Left colon (tissue), 2 donors: ENCODE measurements at regions not wholly inside any gene's neighbourhood (a gene's known extent, or its start where the extent isn't known, plus 50 kb on each side); places are given as distances from the start of the nearest gene placed in this dataset.

ENCODE experiments used
- ATAC-seq: fragments of 200-7000 bp; cut with Tn5 transposase; one replicate; pipeline ENCODE4 v1.9.1; 2020; ENCODE audit warnings: mild to moderate bottlenecking, moderate library complexity
- DNase-seq, 2 donors: peaks; one replicate each; pipeline ENCODE4 v3.0.0-alpha.2; 2020
- intact Hi-C, 2 donors: fragments of 100-400 bp; cut with DNase I in 1 of 2; cut with micrococcal nuclease in 1 of 2; formaldehyde crosslinking; loops; one replicate each; pipeline versions ENCODE4 v1.11.2 to v1.14.0; 2022; cut with DNase I, micrococcal nuclease
- donor health status: DM: no; HTN: no; CAD: no.
- donor health status: DM: yes; HTN: yes; CAD: no.

GRCh38 chr3:145943952-145944351 lies 217.0 kb downstream of the PLOD2 start:
- no peak for DNase-seq
- intact Hi-C loops = no loop called here

GRCh38 chr3:145951441-145951840 lies 209.5 kb downstream of the PLOD2 start:
- intact Hi-C loops = no loop called here

More at GRCh38 chr3:145943952-145944351, 217.0 kb downstream of the PLOD2 start:
- ATAC-seq = no peak

GRCh38 chr3:145952536-145952935 lies 208.4 kb downstream of the PLOD2 start:
- ATAC-seq = no peak
- intact Hi-C loops = no loop called here
- no peak for DNase-seq

More at GRCh38 chr3:145951441-145951840, 209.5 kb downstream of the PLOD2 start:
- ATAC-seq = no peak
- DNase-seq = no peak

GRCh38 chr3:145953316-145953715 lies 207.7 kb downstream of the PLOD2 start:
- no peak for ATAC-seq
- intact Hi-C loops = no loop called here
- DNase-seq = no peak

- ATAC-seq (no peak), DNase-seq (no peak)
- intact Hi-C loops = no loop called here
Measured at GRCh38 chr3:145959457-145960088, 201.4 kb downstream of the PLOD2 start.

- intact Hi-C loops = no loop called here
- no peak for ATAC-seq
- DNase-seq = no peak
Measured at GRCh38 chr3:145963111-145963510, 197.9 kb downstream of the PLOD2 start.

GRCh38 chr3:145967043-145967442 lies 193.9 kb downstream of the PLOD2 start:
- ATAC-seq = no peak
- DNase-seq = no peak
- intact Hi-C loops = no loop called here

- ATAC-seq (no peak), DNase-seq (no peak)
- intact Hi-C loops = no loop called here
Measured at GRCh38 chr3:145971186-145971585, 189.8 kb downstream of the PLOD2 start.

GRCh38 chr3:145972851-145973250 lies 188.1 kb downstream of the PLOD2 start:
- intact Hi-C loops = no loop called here
- DNase-seq (no peak), ATAC-seq (no peak)

- no peak for ATAC-seq
Measured at GRCh38 chr3:145981056-145981455, 179.9 kb downstream of the PLOD2 start.

GRCh38 chr3:145983101-145983500 lies 177.9 kb downstream of the PLOD2 start:
- intact Hi-C loops = no loop called here
- no peak for ATAC-seq
- no peak for DNase-seq

More at GRCh38 chr3:145981056-145981455, 179.9 kb downstream of the PLOD2 start:
- DNase-seq = no peak
- intact Hi-C loops = no loop called here
